ENCODE measurements at regions not wholly inside any gene's neighbourhood (a gene's known extent, or its start where the extent isn't known, plus 50 kb on each side); places are given as distances from the start of the nearest gene placed in this dataset.

GRCh38 chr20:47944682-47945081 lies 159.4 kb upstream of the SULF2 start:
- intact Hi-C loops (cut with micrococcal nuclease), result no loop called here
- whole genome bisulfite sequencing (ENCODE audit: insufficient coverage), result 82% methylated on average over 4 of the region's 6 CpGs
- no peaks in the 10 kb centered on the region for H3K9me3 Mint-ChIP-seq

GRCh38 chr20:47941869-47942268 lies 156.6 kb upstream of the SULF2 start:
- Histone ChIP-seq H3K79me2 (ENCODE audit: insufficient read depth, low read length) (no peaks in the 10 kb centered on the region), H3K4me2 (replicated peaks; ENCODE audit: extremely low read depth, low read length, poor library complexity, severe bottlenecking) (no peak overlapping the region), H3K4me1 (ENCODE audit: control insufficient read depth in 1 of 2, insufficient read depth in 2 of 2, low read length in 2 of 2) (no peaks in the 10 kb centered on the region), H3K36me3 (replicated peaks in 1 of 2; ENCODE audit: control insufficient read depth in 1 of 2, insufficient read depth in 2 of 2, low read length in 2 of 2) (no peaks in the 10 kb centered on the region), H2AFZ (ENCODE audit: insufficient read depth, low read depth, low read length, poor library complexity, severe bottlenecking) (no peak overlapping the region), H3K4me3 (replicated peaks in 1 of 3; ENCODE audit: low read depth in 2 of 3, low read length in 3 of 3) (no peak overlapping the region), H3K27me3 (ENCODE audit: control insufficient read depth in 2 of 2, insufficient read depth in 2 of 2, low read length in 2 of 2) (no peaks in the 10 kb centered on the region), H3K27ac (ENCODE audit: low read depth in 1 of 2, low read length in 2 of 2) (no peak overlapping the region), H3K9ac (ENCODE audit: insufficient read depth, low read length, poor library complexity, severe bottlenecking) (no peak overlapping the region), H4K20me1 (ENCODE audit: insufficient read depth, low read length) (no peaks in the 10 kb centered on the region), H3K9me3 (replicated peaks in 1 of 2; ENCODE audit: control insufficient read depth in 1 of 2, insufficient read depth in 1 of 2, low read length in 2 of 2) (no peaks in the 10 kb centered on the region)
- Mint-ChIP-seq H3K9me3 (no peaks in the 10 kb centered on the region), H3K27ac (no peak overlapping the region), H3K4me1 (no peaks in the 10 kb centered on the region), H3K4me3 (no peak overlapping the region), H3K27me3 (ENCODE audit: low read depth in 3 of 3) (peaks cover 9 to 16% (median 16%) of the 10 kb centered on the region in 3 donors), H3K36me3 (no peaks in the 10 kb centered on the region)
- intact Hi-C loops (cut with micrococcal nuclease), result no loop called here
- no peak for TF ChIP-seq CTCF (IDR thresholded peaks at IDR 0.05)
- DNase-seq, result no peak
- WGBS (ENCODE audit: insufficient coverage), result 100% methylated on average over 1 of the region's 2 CpGs

More at GRCh38 chr20:47944682-47945081, 159.4 kb upstream of the SULF2 start:
- H3K4me1 ChIP-seq (ENCODE audit: control insufficient read depth in 1 of 2, insufficient read depth in 2 of 2, low read length in 2 of 2), result no peaks in the 10 kb centered on the region
- H3K4me3 ChIP-seq (replicated peaks in 1 of 3; ENCODE audit: low read depth in 2 of 3, low read length in 3 of 3), result no peak overlapping the region
- H3K4me2 ChIP-seq (replicated peaks; ENCODE audit: extremely low read depth, low read length, poor library complexity, severe bottlenecking), result no peak overlapping the region
- no peak overlapping the region for H2AFZ ChIP-seq (ENCODE audit: insufficient read depth, low read depth, low read length, poor library complexity, severe bottlenecking)
- no peak overlapping the region for H3K9ac ChIP-seq (ENCODE audit: insufficient read depth, low read length, poor library complexity, severe bottlenecking)
- Mint-ChIP-seq H3K27me3 (ENCODE audit: low read depth in 3 of 3) (peaks cover 11 to 17% (median 11%) of the 10 kb centered on the region in 3 donors), H3K27ac (no peak overlapping the region), H3K36me3 (no peaks in the 10 kb centered on the region), H3K4me3 (no peak overlapping the region), H3K4me1 (no peaks in the 10 kb centered on the region)
- H3K9me3 ChIP-seq (replicated peaks in 1 of 2; ENCODE audit: control insufficient read depth in 1 of 2, insufficient read depth in 1 of 2, low read length in 2 of 2), result no peaks in the 10 kb centered on the region
- no peaks in the 10 kb centered on the region for H4K20me1 ChIP-seq (ENCODE audit: insufficient read depth, low read length)
- H3K79me2 ChIP-seq (ENCODE audit: insufficient read depth, low read length), result no peaks in the 10 kb centered on the region
- H3K27me3 ChIP-seq (ENCODE audit: control insufficient read depth in 2 of 2, insufficient read depth in 2 of 2, low read length in 2 of 2), result no peaks in the 10 kb centered on the region
- DNase-seq, result no peak
- no peaks in the 10 kb centered on the region for H3K36me3 ChIP-seq (replicated peaks in 1 of 2; ENCODE audit: control insufficient read depth in 1 of 2, insufficient read depth in 2 of 2, low read length in 2 of 2)
- TF ChIP-seq CTCF (IDR thresholded peaks at IDR 0.05), result no peak
- no peak overlapping the region for H3K27ac ChIP-seq (ENCODE audit: low read depth in 1 of 2, low read length in 2 of 2)

All from CD14-positive monocyte (primary cell).